ENCODE measurements at regions not wholly inside any gene's neighbourhood (a gene's known extent, or its start where the extent isn't known, plus 50 kb on each side); places are given as distances from the start of the nearest gene placed in this dataset.

DNA sequence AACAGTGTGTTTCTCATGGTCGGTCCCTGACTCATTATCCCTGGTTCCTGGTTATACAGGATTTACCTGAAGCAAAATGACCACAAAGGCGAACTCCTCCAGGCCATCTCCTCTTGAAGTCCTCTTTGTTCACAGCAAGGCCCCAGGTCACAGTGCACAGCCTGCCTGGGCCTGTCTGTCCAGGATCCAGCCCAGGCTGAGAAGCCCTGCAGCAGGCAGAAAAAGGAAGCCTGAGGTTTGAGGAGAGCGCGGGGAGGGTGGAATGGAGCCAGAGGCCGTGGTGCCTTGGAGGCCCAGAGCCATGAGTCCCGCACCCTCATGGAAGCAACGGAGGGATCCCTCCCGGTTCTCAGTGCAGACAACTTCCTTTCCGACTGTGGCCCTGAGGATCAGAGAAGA lies 136.8 kb upstream of the IRF2BP2 start:
- DNase-seq (ENCODE audit: low read depth): no peak
- TF ChIP-seq, protein P1, sequence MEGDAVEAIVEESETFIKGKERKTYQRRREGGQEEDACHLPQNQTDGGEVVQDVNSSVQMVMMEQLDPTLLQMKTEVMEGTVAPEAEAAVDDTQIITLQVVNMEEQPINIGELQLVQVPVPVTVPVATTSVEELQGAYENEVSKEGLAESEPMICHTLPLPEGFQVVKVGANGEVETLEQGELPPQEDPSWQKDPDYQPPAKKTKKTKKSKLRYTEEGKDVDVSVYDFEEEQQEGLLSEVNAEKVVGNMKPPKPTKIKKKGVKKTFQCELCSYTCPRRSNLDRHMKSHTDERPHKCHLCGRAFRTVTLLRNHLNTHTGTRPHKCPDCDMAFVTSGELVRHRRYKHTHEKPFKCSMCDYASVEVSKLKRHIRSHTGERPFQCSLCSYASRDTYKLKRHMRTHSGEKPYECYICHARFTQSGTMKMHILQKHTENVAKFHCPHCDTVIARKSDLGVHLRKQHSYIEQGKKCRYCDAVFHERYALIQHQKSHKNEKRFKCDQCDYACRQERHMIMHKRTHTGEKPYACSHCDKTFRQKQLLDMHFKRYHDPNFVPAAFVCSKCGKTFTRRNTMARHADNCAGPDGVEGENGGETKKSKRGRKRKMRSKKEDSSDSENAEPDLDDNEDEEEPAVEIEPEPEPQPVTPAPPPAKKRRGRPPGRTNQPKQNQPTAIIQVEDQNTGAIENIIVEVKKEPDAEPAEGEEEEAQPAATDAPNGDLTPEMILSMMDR (IDR thresholded peaks at IDR 0.05; ENCODE audit: low read length, missing control alignments): no peak

DNA sequence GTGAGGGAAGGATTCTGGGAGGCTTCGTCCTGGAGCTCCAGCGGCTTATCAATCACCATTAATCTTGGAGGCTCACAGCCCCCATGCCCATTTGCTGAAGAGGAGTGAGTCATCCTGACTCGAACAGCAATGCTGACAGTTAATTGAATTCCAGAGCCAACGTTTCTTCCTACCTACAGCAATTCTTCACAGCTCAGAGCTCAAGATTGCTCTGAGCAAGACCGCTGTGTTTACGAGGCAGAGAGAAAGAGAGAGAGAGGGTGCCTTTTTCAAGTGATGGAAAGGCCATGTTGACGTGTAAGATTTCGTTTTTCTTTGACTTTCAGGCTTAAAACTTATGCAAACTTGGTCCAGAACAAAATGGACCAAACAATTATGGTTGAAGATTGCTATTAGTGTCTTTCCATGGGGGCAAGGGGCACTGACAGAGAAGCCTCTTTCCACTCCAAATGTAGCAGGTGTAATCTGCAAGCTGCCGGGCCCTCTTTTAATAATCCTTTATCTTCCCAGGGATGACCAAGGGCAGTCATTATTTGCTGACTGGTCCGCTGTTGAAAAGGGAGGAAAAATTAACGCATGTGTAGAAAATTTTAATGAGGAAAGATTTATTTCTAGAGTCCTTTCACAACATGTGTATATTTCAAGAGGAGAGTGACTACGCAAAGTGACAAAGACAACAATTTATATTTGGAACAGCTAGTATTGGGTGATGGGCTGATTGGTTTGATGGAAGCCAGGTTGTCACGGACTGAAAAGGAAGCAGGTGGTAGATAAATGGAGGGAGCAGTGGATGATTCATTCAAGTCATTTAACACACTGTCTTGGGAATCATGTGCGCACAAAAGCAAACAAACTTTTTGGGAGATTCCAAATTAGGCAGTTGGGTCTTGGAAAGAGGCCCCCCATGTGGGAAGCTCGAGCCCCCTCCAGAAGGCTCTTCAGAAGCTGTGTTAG lies 136.1 kb upstream of the IRF2BP2 start:
- DNase-seq (ENCODE audit: low read depth): peak; percentile 58
- no peak overlapping the region for H3K4me3 ChIP-seq (replicated peaks; ENCODE audit: low read depth, low read length)
- TF ChIP-seq, protein P1 (IDR thresholded peaks at IDR 0.05; ENCODE audit: low read length, missing control alignments): no peak

More for the DNA sequence above, 136.8 kb upstream of the IRF2BP2 start:
- no peak overlapping the region for H3K4me3 ChIP-seq (replicated peaks; ENCODE audit: low read depth, low read length)

DNA sequence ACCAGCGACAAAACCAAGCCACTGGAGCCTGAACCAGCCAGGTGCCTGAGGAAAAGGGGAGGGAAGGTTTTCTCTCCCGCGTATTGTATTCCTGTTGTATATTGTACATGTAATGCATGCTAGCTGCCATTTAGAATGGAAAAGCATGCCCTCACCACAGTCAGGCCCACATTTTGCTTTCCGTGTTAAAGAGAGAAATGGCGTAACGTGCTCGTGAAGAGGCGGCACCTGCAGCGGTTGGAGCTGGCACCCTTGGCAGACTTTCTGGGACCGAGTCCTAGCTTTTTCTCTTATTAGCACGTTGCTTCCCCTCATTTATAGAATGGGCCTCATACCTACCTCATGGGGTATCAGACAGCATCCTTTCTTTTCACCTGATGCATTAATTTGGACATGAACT lies 135.3 kb upstream of the IRF2BP2 start:
- no peak overlapping the region for H3K4me3 ChIP-seq (replicated peaks; ENCODE audit: low read depth, low read length)
- TF ChIP-seq, protein P1 (IDR thresholded peaks at IDR 0.05; ENCODE audit: low read length, missing control alignments): no peak
- no peak for DNase-seq (ENCODE audit: low read depth)

DNA sequence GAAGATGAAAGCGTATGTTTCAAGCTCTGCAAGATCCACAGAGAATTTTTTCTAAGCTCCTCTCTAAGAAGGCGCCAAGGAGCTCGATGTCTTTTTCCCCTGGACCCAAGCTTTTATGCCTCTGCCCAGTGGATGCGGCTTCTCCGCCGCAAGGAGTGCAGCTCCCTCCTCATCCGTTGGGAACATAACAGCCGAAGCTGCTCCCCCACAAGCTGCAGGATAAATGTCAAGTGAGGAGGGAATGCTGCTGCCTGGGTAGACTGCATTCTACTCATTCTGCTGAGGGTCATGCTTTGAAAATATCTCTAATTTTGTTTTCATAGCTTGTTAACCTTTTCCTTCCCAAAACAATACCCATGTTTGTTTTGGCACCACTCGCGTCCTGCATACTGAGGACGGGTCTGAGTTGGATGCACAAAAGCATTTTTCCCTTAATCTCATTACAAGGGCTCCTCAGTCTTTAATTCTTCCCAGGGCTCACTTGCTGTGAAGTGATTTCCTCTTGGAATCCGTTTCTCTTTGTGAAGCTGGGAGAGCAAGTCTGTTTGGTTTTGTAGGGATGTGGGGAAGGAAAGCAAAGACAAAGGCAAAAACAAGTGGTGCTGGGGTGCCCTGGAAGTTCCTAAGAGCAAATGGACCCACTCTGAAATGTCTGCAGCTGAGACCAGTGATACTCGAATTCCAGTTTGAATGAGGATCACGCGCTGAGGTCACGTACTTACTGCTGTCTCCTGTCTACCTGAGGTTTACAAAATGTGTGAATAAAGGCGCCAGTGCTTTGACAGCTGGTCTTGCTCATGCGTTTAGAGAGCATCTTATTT lies 134.0 kb upstream of the IRF2BP2 start:
- TF ChIP-seq, protein P1 (IDR thresholded peaks at IDR 0.05; ENCODE audit: low read length, missing control alignments): peak; percentile 18
- peak; percentile 68 for DNase-seq (ENCODE audit: low read depth)
- H3K4me3 ChIP-seq (replicated peaks; ENCODE audit: low read depth, low read length): no peak overlapping the region

DNA sequence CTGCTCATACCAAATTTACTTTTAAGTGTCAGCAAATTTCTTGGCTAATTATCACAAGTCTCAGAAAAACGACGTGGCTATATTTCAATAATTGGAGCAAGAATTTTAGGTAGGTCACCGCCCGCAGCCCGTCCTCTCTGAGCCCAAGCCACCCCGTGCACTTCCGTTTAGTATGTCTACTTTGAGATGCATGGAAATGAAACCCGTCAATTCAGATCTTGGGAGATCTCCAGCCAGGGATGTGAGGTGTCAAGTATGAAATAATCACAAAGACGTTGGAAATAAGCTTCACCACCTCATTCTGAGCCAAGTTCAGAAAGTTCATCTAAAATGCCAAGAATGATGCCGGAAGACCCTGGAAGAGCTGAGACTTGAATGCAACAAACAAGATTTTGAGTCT lies 132.6 kb upstream of the IRF2BP2 start:
- H3K4me3 ChIP-seq (replicated peaks; ENCODE audit: low read depth, low read length): no peak overlapping the region
- no peak for DNase-seq (ENCODE audit: low read depth)
- TF ChIP-seq, protein P1 (IDR thresholded peaks at IDR 0.05; ENCODE audit: low read length, missing control alignments): no peak

DNA sequence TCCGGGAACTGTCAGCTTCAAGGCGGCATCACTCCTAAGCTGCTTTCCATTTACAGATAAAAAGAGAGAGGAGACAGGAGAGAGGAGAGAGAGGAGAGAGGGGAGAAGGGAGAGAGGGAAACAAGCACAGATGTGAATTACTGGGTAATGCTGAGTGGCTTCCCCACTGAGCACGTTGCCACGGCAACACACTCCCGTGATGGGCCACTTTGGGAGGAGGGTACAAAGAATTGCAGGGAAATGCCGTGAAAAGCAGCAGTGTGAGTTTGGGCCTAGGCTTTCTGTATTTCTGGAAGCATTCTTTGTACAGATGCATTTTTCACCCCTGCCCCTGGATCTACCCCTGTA lies 128.0 kb upstream of the IRF2BP2 start:
- TF ChIP-seq, protein P1 (IDR thresholded peaks at IDR 0.05; ENCODE audit: low read length, missing control alignments): no peak
- H3K4me3 ChIP-seq (replicated peaks; ENCODE audit: low read depth, low read length): no peak overlapping the region
- DNase-seq (ENCODE audit: low read depth): no peak
